ENCODE measurements at regions not wholly inside any gene's neighbourhood (a gene's known extent, or its start where the extent isn't known, plus 50 kb on each side); places are given as distances from the start of the nearest gene placed in this dataset.
"Not testable (repeated sequence)": the region's sequence is repeated elsewhere in the genome, so short reads cannot be mapped to it uniquely, and the experiment has no call there.

DNA sequence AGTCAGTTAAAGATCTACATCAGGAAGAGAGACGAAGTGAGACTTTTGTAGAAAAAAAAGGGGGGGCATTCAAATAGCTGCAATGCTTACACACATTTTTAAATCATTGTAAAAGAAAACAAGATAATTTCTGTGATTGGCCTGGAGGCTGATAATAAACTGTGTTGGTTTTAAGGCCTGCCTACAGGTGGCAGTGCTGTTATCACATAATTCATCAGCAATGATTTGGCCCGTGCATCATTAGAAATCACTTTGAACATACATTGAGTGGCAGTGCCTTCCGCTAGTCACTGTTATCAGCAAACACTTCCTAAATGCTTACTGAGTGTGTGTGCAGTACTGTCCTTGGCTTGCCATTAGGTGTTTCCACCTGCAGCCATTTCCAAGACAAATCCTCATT is 831.9 kb downstream of the TRIML1 start:
- Histone ChIP-seq H3K36me3 (no peaks in the 10 kb centered on the region), H3K4me3 (ENCODE audit: low read depth, low read length) (no peak overlapping the region), H3K4me1 (no peaks in the 10 kb centered on the region), H3K9me3 (no peaks in the 10 kb centered on the region), H3K27me3 (no peaks in the 10 kb centered on the region)
- no peak for DNase-seq
- TF ChIP-seq, protein P1, sequence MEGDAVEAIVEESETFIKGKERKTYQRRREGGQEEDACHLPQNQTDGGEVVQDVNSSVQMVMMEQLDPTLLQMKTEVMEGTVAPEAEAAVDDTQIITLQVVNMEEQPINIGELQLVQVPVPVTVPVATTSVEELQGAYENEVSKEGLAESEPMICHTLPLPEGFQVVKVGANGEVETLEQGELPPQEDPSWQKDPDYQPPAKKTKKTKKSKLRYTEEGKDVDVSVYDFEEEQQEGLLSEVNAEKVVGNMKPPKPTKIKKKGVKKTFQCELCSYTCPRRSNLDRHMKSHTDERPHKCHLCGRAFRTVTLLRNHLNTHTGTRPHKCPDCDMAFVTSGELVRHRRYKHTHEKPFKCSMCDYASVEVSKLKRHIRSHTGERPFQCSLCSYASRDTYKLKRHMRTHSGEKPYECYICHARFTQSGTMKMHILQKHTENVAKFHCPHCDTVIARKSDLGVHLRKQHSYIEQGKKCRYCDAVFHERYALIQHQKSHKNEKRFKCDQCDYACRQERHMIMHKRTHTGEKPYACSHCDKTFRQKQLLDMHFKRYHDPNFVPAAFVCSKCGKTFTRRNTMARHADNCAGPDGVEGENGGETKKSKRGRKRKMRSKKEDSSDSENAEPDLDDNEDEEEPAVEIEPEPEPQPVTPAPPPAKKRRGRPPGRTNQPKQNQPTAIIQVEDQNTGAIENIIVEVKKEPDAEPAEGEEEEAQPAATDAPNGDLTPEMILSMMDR (IDR thresholded peaks at IDR 0.05; ENCODE audit: low read depth, low read length) = peak; percentile 24; the same call in 1 of the 2 replicates

DNA sequence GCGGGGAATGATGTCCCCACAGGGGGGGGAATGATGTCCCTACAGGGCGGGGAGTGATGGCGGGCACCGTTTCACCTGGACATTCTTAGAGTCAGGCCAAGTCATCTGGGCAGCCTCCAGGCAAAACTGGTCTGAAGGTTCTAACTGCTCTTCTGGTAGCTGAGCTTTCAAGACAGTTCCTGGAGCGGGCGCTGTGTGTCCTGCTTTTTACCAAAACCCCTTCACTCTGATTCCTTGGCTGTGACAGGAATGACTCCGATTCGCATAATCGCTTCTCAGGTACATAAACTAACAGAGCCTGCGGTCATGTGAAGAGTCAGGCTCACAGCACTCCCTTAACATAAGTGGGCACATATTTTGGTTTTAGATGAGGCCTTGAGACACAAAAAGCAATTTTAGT is 836.0 kb downstream of the TRIML1 start:
- TF ChIP-seq, protein P1 (IDR thresholded peaks at IDR 0.05; ENCODE audit: low read depth, low read length) = no peak
- no peaks in the 10 kb centered on the region for H3K9me3 ChIP-seq
- H3K27me3 ChIP-seq = no peaks in the 10 kb centered on the region
- H3K4me3 ChIP-seq (ENCODE audit: low read depth, low read length) = no peak overlapping the region
- H3K4me1 ChIP-seq = no peaks in the 10 kb centered on the region
- no peaks in the 10 kb centered on the region for H3K36me3 ChIP-seq
- DNase-seq = no peak

DNA sequence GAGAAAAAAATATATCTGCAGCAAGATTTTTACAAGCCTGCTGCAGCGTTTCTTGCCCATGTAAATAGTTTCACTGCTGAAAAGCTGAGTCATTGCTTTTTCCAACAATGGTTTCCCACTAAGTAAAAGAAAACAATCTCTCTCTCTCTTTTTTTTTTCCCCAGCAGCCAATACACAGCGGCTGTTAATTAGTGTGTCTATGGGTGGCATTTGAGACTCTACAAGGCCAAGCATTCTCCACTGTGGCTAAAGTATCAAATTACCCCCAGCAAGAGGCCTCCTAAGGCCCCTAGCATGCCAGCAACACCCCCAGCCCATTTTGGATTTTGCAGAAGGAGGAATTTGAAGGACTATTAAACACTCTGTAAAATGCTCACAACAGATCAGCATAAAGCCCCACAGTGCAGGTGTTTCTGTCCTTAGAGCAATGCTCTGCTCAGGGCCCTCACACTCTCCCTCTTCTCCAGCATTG is 837.4 kb downstream of the TRIML1 start:
- H3K9me3 ChIP-seq = no peaks in the 10 kb centered on the region
- no peaks in the 10 kb centered on the region for H3K27me3 ChIP-seq
- H3K36me3 ChIP-seq = no peaks in the 10 kb centered on the region
- H3K4me1 ChIP-seq = no peaks in the 10 kb centered on the region
- DNase-seq = no peak
- H3K4me3 ChIP-seq (ENCODE audit: low read depth, low read length) = no peak overlapping the region
- TF ChIP-seq, protein P1 (IDR thresholded peaks at IDR 0.05; ENCODE audit: low read depth, low read length) = no peak

DNA sequence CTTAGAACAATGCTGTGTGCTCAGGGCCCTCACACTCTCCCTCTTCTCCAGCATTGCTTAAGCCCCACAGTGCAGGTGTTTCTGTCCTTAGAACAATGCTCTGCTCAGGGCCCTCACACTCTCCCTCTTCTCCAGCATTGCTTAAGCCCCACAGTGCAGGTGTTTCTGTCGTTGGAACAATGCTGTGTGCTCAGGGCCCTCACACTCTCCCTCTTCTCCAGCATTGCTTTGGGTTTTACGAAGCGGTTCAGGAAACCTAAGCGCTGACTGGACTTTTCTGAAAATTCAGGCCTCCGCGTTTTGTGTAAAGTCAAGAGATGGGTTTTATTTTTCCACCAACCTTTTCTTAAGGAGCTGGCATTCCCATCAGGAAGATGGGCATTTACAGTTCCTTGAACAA is 838.0 kb downstream of the TRIML1 start:
- not testable (repeated sequence) for H3K4me1 ChIP-seq; H3K4me3 ChIP-seq (ENCODE audit: low read depth, low read length); DNase-seq; H3K27me3 ChIP-seq; H3K9me3 ChIP-seq; H3K36me3 ChIP-seq

DNA sequence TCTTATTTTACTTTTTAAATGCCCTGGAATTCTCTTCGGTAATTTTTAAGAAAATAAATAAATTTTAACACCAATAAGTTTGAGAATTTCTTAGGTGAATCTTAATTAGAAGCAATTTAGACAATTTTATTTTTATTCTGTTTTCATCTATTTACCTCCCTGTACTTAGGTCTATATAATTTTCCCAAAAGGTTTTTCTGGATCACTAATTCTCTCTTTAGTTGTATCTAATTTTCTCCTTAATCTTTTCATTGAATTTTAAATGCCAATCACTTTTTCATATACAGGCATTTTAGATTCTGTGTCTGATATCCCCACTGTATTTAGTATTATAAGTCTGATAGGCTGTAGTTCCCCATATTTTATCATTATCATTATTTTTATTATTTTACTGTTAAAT is 845.3 kb downstream of the TRIML1 start:
- no peaks in the 10 kb centered on the region for H3K9me3 ChIP-seq
- H3K27me3 ChIP-seq = no peaks in the 10 kb centered on the region
- DNase-seq = no peak
- no peaks in the 10 kb centered on the region for H3K36me3 ChIP-seq
- no peaks in the 10 kb centered on the region for H3K4me1 ChIP-seq
- TF ChIP-seq, protein P1 (IDR thresholded peaks at IDR 0.05; ENCODE audit: low read depth, low read length) = no peak
- no peak overlapping the region for H3K4me3 ChIP-seq (ENCODE audit: low read depth, low read length)

DNA sequence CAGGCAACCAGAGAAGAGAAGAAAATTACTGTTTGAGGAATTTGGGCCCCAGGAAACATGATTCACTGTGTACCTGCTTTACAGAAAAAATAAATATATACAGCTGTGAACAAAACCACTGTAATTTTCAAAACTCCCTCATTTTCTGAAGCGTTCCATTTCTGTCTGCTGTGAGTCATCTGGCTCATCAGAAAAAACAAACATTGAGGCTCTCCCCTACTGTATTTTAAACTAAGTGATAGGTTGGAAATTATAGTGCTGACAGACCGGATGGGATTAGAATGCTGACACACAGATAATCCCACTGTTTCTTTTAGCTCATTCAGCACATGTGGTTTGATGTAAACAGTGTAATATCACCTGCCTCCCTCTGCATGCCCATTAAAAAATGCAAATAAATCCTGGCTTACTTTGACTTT is 847.0 kb downstream of the TRIML1 start:
- no peak for DNase-seq

More for the DNA sequence above, 847.0 kb downstream of the TRIML1 start:
- H3K4me1 ChIP-seq = no peaks in the 10 kb centered on the region
- no peak overlapping the region for H3K4me3 ChIP-seq (ENCODE audit: low read depth, low read length)
- H3K9me3 ChIP-seq = no peaks in the 10 kb centered on the region
- TF ChIP-seq, protein P1 (IDR thresholded peaks at IDR 0.05; ENCODE audit: low read depth, low read length) = no peak
- no peaks in the 10 kb centered on the region for H3K27me3 ChIP-seq
- H3K36me3 ChIP-seq = no peaks in the 10 kb centered on the region
